BJ (cell line): ENCODE measurements at regions not wholly inside any gene's neighbourhood (a gene's known extent, or its start where the extent isn't known, plus 50 kb on each side); places are given as distances from the start of the nearest gene placed in this dataset.

ENCODE experiments used
- CTCF ChIA-PET: fragments of 350-600 bp; formaldehyde crosslinking; extraction: SDS; loops from one replicate; lab custom pipeline; 2021; ENCODE audit warnings: antibody characterized with exemption, inconsistent platforms; lab: Yijun Ruan, JAX
- POLR2A ChIA-PET: fragments of 300-600 bp; sonication (Branson Sonifier 250); formaldehyde crosslinking; extraction: SDS; loops from one replicate; lab custom pipeline; 2021; ENCODE audit warnings: antibody characterized with exemption; lab: Charles Lee
- DNase-seq: peaks from one replicate; pipeline ENCODE4 v3.0.0-alpha.2; 2011; ENCODE audit warnings: low read depth
- H3K27me3 ChIP-seq: 2 replicates; pipeline ENCODE4 v1.6.0; 2011; ENCODE audit warnings: low read length; ENCODE audit not compliant: control insufficient read depth, insufficient read depth
- H3K36me3 ChIP-seq: 2 replicates; pipeline ENCODE4 v1.5.1; 2011; ENCODE audit warnings: low read length; ENCODE audit not compliant: control insufficient read depth, insufficient read depth
- H3K4me3 ChIP-seq: 2 replicates; pipeline ENCODE4 v1.5.1; 2011; ENCODE audit warnings: low read depth, mild to moderate bottlenecking, control low read depth, low read length
- CTCF ChIP-seq: IDR thresholded peaks from 2 replicates; pipeline ENCODE4 v1.5.1; 2011; ENCODE audit warnings: low read depth, mild to moderate bottlenecking, control low read depth, inconsistent platforms, low read length, moderate library complexity; ENCODE audit not compliant: insufficient read depth

GRCh38 chr4:62156205-62156604 lies 956.1 kb downstream of the ADGRL3 start:
- DNase-seq: no peak
- POLR2A ChIA-PET: no interaction called here
- Histone ChIP-seq H3K4me3 (no peak overlapping the region), H3K27me3 (no peaks in the 10 kb centered on the region), H3K36me3 (no peaks in the 10 kb centered on the region)
- CTCF ChIA-PET: no interaction called here
- no peak for TF ChIP-seq CTCF

GRCh38 chr4:62145276-62145675 lies 945.1 kb downstream of the ADGRL3 start:
- Histone ChIP-seq H3K36me3 (no peaks in the 10 kb centered on the region), H3K4me3 (no peak overlapping the region), H3K27me3 (no peaks in the 10 kb centered on the region)
- POLR2A ChIA-PET: no interaction called here
- CTCF ChIA-PET: no interaction called here
- DNase-seq: no peak
- TF ChIP-seq CTCF: no peak

- ChIA-PET CTCF (no interaction called here), POLR2A (no interaction called here)
- H3K36me3 ChIP-seq: no peaks in the 10 kb centered on the region
- TF ChIP-seq CTCF: no peak
- no peaks in the 10 kb centered on the region for H3K27me3 ChIP-seq
- no peak overlapping the region for H3K4me3 ChIP-seq
- DNase-seq: no peak
Measured at GRCh38 chr4:62144431-62144830, 944.3 kb downstream of the ADGRL3 start.

GRCh38 chr4:62135565-62136156 lies 935.5 kb downstream of the ADGRL3 start:
- Histone ChIP-seq H3K27me3 (no peaks in the 10 kb centered on the region), H3K4me3 (no peak overlapping the region), H3K36me3 (no peaks in the 10 kb centered on the region)
- POLR2A ChIA-PET: no interaction called here
- CTCF ChIA-PET: no interaction called here
- DNase-seq: no peak
- no peak for TF ChIP-seq CTCF

- no peak overlapping the region for H3K4me3 ChIP-seq
- POLR2A ChIA-PET: no interaction called here
- DNase-seq: no peak
- TF ChIP-seq CTCF: no peak
- H3K36me3 ChIP-seq: no peaks in the 10 kb centered on the region
- CTCF ChIA-PET: no interaction called here
- no peaks in the 10 kb centered on the region for H3K27me3 ChIP-seq
Measured at GRCh38 chr4:62133977-62134376, 933.9 kb downstream of the ADGRL3 start.
